ENCODE measurements at regions not wholly inside any gene's neighbourhood (a gene's known extent, or its start where the extent isn't known, plus 50 kb on each side); places are given as distances from the start of the nearest gene placed in this dataset.

GRCh38 chr11:127080735-127081134, 80.2 kb upstream of the KIRREL3 start:
- DNase-seq, result no peak

GRCh38 chr11:127075758-127076157, 75.2 kb upstream of the KIRREL3 start:
- DNase-seq, result peak; percentile 96

GRCh38 chr11:127074151-127074761, 73.7 kb upstream of the KIRREL3 start:
- no peak for DNase-seq

GRCh38 chr11:127073621-127074020, 73.1 kb upstream of the KIRREL3 start:
- no peak for DNase-seq

GRCh38 chr11:127071606-127072005, 71.0 kb upstream of the KIRREL3 start:
- no peak for DNase-seq

GRCh38 chr11:127070808-127071207, 70.2 kb upstream of the KIRREL3 start:
- no peak for DNase-seq

GRCh38 chr11:127066401-127067090, 66.0 kb upstream of the KIRREL3 start:
- DNase-seq, result no peak

- DNase-seq, result no peak
Measured at GRCh38 chr11:127063241-127063640, 62.7 kb upstream of the KIRREL3 start.

- DNase-seq, result no peak
Measured at GRCh38 chr11:127061947-127062346, 61.4 kb upstream of the KIRREL3 start.

- DNase-seq, result no peak
Measured at GRCh38 chr11:127059750-127060149, 59.2 kb upstream of the KIRREL3 start.

GRCh38 chr11:127059286-127059685, 58.7 kb upstream of the KIRREL3 start:
- no peak for DNase-seq

GRCh38 chr11:127058524-127058923, 58.0 kb upstream of the KIRREL3 start:
- DNase-seq, result no peak

GRCh38 chr11:127057126-127057525, 56.6 kb upstream of the KIRREL3 start:
- DNase-seq, result no peak

GRCh38 chr11:127056338-127056971, 55.9 kb upstream of the KIRREL3 start:
- no peak for DNase-seq

GRCh38 chr11:127055236-127055635, 54.7 kb upstream of the KIRREL3 start:
- DNase-seq, result no peak

- no peak for DNase-seq
Measured at GRCh38 chr11:127054153-127054552, 53.6 kb upstream of the KIRREL3 start.

- DNase-seq, result no peak
Measured at GRCh38 chr11:127052404-127052803, 51.8 kb upstream of the KIRREL3 start.
